Right forelimb (tissue), 1 donor: ENCODE measurements at regions not wholly inside any gene's neighbourhood (a gene's known extent, or its start where the extent isn't known, plus 50 kb on each side); places are given as distances from the start of the nearest gene placed in this dataset.
"Not testable (repeated sequence)": the region's sequence is repeated elsewhere in the genome, so short reads cannot be mapped to it uniquely, and the experiment has no call there.

Source experiments
- DNase-seq: peaks from one replicate; pipeline ENCODE4 v3.0.0-alpha.2; 2018

- DNase-seq, result not testable (repeated sequence)
Measured at GRCh38 chr13:65353150-65353549, 1877.0 kb downstream of the PCDH9 start.

- DNase-seq, result no peak
Measured at GRCh38 chr13:65347420-65348030, 1882.6 kb downstream of the PCDH9 start.

GRCh38 chr13:65343898-65344663 lies 1886.1 kb downstream of the PCDH9 start:
- no peak for DNase-seq

GRCh38 chr13:65342541-65343337 lies 1887.4 kb downstream of the PCDH9 start:
- no peak for DNase-seq

- no peak for DNase-seq
Measured at GRCh38 chr13:65339241-65339640, 1890.9 kb downstream of the PCDH9 start.

GRCh38 chr13:65336916-65337315 lies 1893.2 kb downstream of the PCDH9 start:
- no peak for DNase-seq

GRCh38 chr13:65336087-65336749 lies 1893.9 kb downstream of the PCDH9 start:
- DNase-seq, result no peak

- no peak for DNase-seq
Measured at GRCh38 chr13:65330691-65331090, 1899.4 kb downstream of the PCDH9 start.

- no peak for DNase-seq
Measured at GRCh38 chr13:65330287-65330686, 1899.8 kb downstream of the PCDH9 start.

- DNase-seq, result not testable (repeated sequence)
Measured at GRCh38 chr13:65323192-65323591, 1906.9 kb downstream of the PCDH9 start.

GRCh38 chr13:65321423-65321822 lies 1908.7 kb downstream of the PCDH9 start:
- DNase-seq, result not testable (repeated sequence)

- no peak for DNase-seq
Measured at GRCh38 chr13:65314008-65314407, 1916.1 kb downstream of the PCDH9 start.

- no peak for DNase-seq
Measured at GRCh38 chr13:65310663-65311328, 1919.3 kb downstream of the PCDH9 start.

GRCh38 chr13:65309906-65310305 lies 1920.2 kb downstream of the PCDH9 start:
- no peak for DNase-seq

- not testable (repeated sequence) for DNase-seq
Measured at GRCh38 chr13:65308729-65309128, 1921.4 kb downstream of the PCDH9 start.

- DNase-seq, result no peak
Measured at GRCh38 chr13:65307056-65307455, 1923.1 kb downstream of the PCDH9 start.

- no peak for DNase-seq
Measured at GRCh38 chr13:65302691-65303090, 1927.4 kb downstream of the PCDH9 start.

- DNase-seq, result no peak
Measured at GRCh38 chr13:65301506-65301905, 1928.6 kb downstream of the PCDH9 start.

- DNase-seq, result no peak
Measured at GRCh38 chr13:65300220-65300619, 1929.9 kb downstream of the PCDH9 start.

GRCh38 chr13:65293530-65294198 lies 1936.5 kb downstream of the PCDH9 start:
- no peak for DNase-seq

- DNase-seq, result no peak
Measured at GRCh38 chr13:65292488-65292901, 1937.6 kb downstream of the PCDH9 start.

GRCh38 chr13:65287405-65287804 lies 1942.7 kb downstream of the PCDH9 start:
- DNase-seq, result no peak
